Testis (tissue), 2 donors: ENCODE measurements at regions not wholly inside any gene's neighbourhood (a gene's known extent, or its start where the extent isn't known, plus 50 kb on each side); places are given as distances from the start of the nearest gene placed in this dataset.
"Not testable (repeated sequence)": the region's sequence is repeated elsewhere in the genome, so short reads cannot be mapped to it uniquely, and the experiment has no call there.

ENCODE experiments used
- DNase-seq: peaks from one replicate; pipeline ENCODE4 v3.0.0-alpha.2; 2019
- H3K27ac ChIP-seq, 2 donors: fragments of 200-600 bp; sonication (generic); one replicate each; pipeline ENCODE4 v1.5.1; 2019
- H3K27me3 ChIP-seq: fragments of 200-600 bp; sonication (generic); one replicate; pipeline ENCODE4 v1.5.1; 2019
- H3K36me3 ChIP-seq: fragments of 200-600 bp; sonication (generic); one replicate; pipeline ENCODE4 v1.5.1; 2017; ENCODE audit warnings: low read depth; ENCODE audit errors: missing control alignments
- H3K4me1 ChIP-seq: fragments of 200-600 bp; sonication (generic); one replicate; pipeline ENCODE4 v1.5.1; 2019
- H3K4me3 ChIP-seq, 2 donors: fragments of 200-600 bp; sonication (generic); one replicate each; pipeline ENCODE4 v1.5.1; 2017 to 2019
- H3K9me3 ChIP-seq: fragments of 200-600 bp; sonication (generic); one replicate; pipeline ENCODE4 v1.5.1; 2017
- CTCF ChIP-seq, 3 experiments: fragments of 450-650 bp in 2 of 3; fragments of 200-600 bp in 1 of 3; sonication (generic) in 1 of 3; IDR thresholded peaks; one replicate each; pipeline ENCODE4 v1.5.1; 2016 to 2019; ENCODE audit warnings: antibody characterized with exemption in 3 of 3, mild to moderate bottlenecking in 2 of 3, moderate library complexity in 1 of 3
- POLR2A ChIP-seq: fragments of 450-650 bp; IDR thresholded peaks from one replicate; pipeline ENCODE4 v1.6.1; 2017; ENCODE audit warnings: antibody characterized with exemption, mild to moderate bottlenecking, moderate library complexity
- WGBS, 2 donors: methylation state at CpG; one replicate each; pipeline ENCODE4 v1.1.5; 2018; 5-methylcytosine and 5-hydroxymethylcytosine counted together
- intact Hi-C: fragments of 100-400 bp; cut with DNase I; formaldehyde crosslinking; loops from one replicate; pipeline ENCODE4 v1.15.1; 2023; ENCODE audit warnings: low total_unique reads

DNA sequence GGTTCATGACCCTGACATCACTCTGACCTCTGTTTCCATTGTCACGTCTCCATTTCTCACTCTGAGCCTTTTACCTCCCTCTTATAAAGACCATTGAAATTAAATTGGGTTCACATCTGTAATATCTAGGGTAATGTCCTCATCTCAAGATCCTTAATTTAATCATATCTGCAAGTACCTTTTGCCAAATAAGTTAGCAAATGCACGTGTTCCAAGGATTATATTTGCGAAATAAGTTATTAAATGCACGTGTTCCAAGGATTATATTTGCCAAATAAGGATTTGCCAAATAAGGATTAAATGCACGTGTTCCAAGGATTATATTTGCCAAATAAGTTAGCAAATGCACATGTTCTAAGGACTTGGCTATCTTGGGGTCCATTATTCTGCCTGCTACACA lies 938.0 kb downstream of the NLGN4X start:
- no peak for DNase-seq
- no peak for TF ChIP-seq POLR2A
- TF ChIP-seq CTCF (IDR thresholded peaks at IDR 0.05), result no peak
- Histone ChIP-seq H3K4me1 (no peaks in the 10 kb centered on the region), H3K4me3 (no peak overlapping the region), H3K27ac (no peak overlapping the region), H3K9me3 (no peaks in the 10 kb centered on the region), H3K27me3 (no peaks in the 10 kb centered on the region), H3K36me3 (no peaks in the 10 kb centered on the region)
- 38 to 61% methylated on average over 5 of the region's 5 CpGs for WGBS, 2 donors
- intact Hi-C loops, result no loop called here

GRCh38 chrX:5289949-5290348 lies 938.7 kb downstream of the NLGN4X start:
- H3K9me3 ChIP-seq, H3K27ac ChIP-seq, H3K36me3 ChIP-seq, H3K4me3 ChIP-seq, DNase-seq, H3K27me3 ChIP-seq, H3K4me1 ChIP-seq, intact Hi-C loops: not testable (repeated sequence)
- 76 to 85% methylated on average over 1 of the region's 1 CpG for WGBS, 2 donors

DNA sequence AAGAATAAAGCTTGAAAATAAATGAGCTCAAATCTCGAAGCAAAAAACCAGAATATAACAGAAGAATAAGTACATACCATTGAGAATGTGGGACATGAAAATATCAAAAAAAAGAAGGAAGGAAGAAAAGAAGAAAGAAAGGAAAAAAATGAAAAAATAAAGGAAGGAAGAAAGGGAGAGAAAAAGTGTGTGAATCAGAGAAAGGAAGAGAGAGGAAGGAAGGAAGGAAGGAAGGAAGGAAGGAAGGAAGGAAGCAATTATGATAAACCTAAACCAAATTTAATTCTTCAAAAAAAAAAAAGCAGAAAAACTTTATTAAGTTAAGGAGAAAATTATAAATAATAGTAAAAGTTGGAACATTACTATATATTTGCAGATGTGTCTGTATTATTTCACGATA lies 949.8 kb downstream of the NLGN4X start:
- Histone ChIP-seq H3K4me1 (no peaks in the 10 kb centered on the region), H3K27me3 (no peaks in the 10 kb centered on the region), H3K36me3 (no peaks in the 10 kb centered on the region), H3K27ac (no peak overlapping the region), H3K9me3 (no peaks in the 10 kb centered on the region), H3K4me3 (no peak overlapping the region)
- DNase-seq, result no peak
- intact Hi-C loops, result no loop called here
- WGBS, 2 donors, result 82 to 91% methylated on average over 2 of the region's 2 CpGs
- no peak for TF ChIP-seq CTCF (IDR thresholded peaks at IDR 0.05)
- TF ChIP-seq POLR2A, result no peak

DNA sequence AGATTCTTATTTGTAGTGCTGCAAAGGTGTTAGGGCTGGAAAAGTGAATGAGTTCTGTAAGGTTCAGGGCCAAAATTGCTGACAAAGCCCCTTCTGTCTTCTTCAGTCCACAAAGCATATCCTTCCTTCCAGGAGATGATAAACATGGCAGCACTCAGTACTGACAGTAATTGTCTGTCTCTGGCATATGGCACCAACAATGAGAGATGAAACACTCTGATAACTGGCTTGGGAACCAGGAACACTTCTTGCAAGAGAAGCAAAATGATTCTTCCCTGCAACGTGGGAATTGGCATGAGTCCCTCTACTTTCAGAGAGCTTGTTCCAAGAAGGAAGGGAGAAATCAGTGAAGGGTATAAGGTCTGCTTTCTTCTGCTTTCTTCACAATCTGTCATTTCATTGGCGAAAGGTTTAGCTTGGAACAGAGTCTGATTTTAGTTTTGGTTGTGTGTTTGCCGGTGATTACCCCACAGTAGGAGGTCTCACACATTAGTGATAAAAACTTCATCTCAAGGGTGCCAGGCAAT lies 963.3 kb downstream of the NLGN4X start:
- WGBS, 2 donors, result 47 to 56% methylated on average over 3 of the region's 3 CpGs
- Histone ChIP-seq H3K27ac (no peak overlapping the region), H3K4me3 (no peak overlapping the region), H3K36me3 (no peaks in the 10 kb centered on the region), H3K4me1 (no peaks in the 10 kb centered on the region), H3K9me3 (no peaks in the 10 kb centered on the region), H3K27me3 (no peaks in the 10 kb centered on the region)
- no peak for DNase-seq
- no peak for TF ChIP-seq CTCF (IDR thresholded peaks at IDR 0.05)
- no peak for TF ChIP-seq POLR2A
- intact Hi-C loops, result no loop called here

DNA sequence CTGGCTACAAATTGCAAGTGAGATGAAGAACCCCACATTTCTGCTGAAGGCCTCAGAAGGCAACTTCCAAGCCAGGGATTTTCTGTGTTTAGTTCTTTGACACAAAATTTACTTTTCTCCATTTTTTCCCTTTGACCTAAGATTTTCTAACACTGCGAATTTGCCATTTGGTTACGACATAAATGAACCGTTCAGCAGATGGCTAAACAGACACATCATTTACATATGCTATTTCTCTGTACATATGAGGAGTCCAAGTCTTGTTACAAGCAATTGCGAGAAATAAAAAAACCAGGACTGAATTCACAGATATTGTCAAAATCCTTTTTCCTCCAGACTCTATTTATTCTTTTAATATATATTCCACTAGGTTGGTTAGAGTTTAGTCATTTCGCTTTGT lies 978.6 kb downstream of the NLGN4X start:
- no peak for DNase-seq
- intact Hi-C loops, result no loop called here
- 91 to 93% methylated on average over 5 of the region's 5 CpGs for WGBS, 2 donors
- no peak overlapping the region for H3K27ac ChIP-seq
- no peak overlapping the region for H3K4me3 ChIP-seq
- no peak for TF ChIP-seq POLR2A
- no peak for TF ChIP-seq CTCF (IDR thresholded peaks at IDR 0.05)
- H3K9me3 ChIP-seq, result no peaks in the 10 kb centered on the region
- no peaks in the 10 kb centered on the region for H3K36me3 ChIP-seq
- no peaks in the 10 kb centered on the region for H3K4me1 ChIP-seq
- no peaks in the 10 kb centered on the region for H3K27me3 ChIP-seq
